ENCODE measurements at regions not wholly inside any gene's neighbourhood (a gene's known extent, or its start where the extent isn't known, plus 50 kb on each side); places are given as distances from the start of the nearest gene placed in this dataset.

GRCh38 chr6:12392490-12392889 is 102.3 kb downstream of the EDN1 start:
- TF ChIP-seq CTCF (IDR thresholded peaks at IDR 0.05) (no peak), EZH2 (IDR thresholded peaks at IDR 0.05; ENCODE audit: borderline replicate concordance, insufficient read depth, low read depth, low read length, poor library complexity, severe bottlenecking) (no peak)
